ENCODE measurements at regions not wholly inside any gene's neighbourhood (a gene's known extent, or its start where the extent isn't known, plus 50 kb on each side); places are given as distances from the start of the nearest gene placed in this dataset.
"Not testable (repeated sequence)": the region's sequence is repeated elsewhere in the genome, so short reads cannot be mapped to it uniquely, and the experiment has no call there.

- ATAC-seq (no peak), DNase-seq (no peak)
Measured at GRCh38 chr13:81142306-81142999, 801.5 kb upstream of the SPRY2 start.

GRCh38 chr13:81140675-81141074, 799.7 kb upstream of the SPRY2 start:
- no peak for ATAC-seq
- DNase-seq: no peak

GRCh38 chr13:81139987-81140386, 799.1 kb upstream of the SPRY2 start:
- DNase-seq (no peak), ATAC-seq (no peak)

- no peak for ATAC-seq
- DNase-seq: no peak
Measured at GRCh38 chr13:81138353-81138980, 797.5 kb upstream of the SPRY2 start.

- DNase-seq (no peak), ATAC-seq (no peak)
Measured at GRCh38 chr13:81133066-81133465, 792.1 kb upstream of the SPRY2 start.

GRCh38 chr13:81117416-81117815, 776.5 kb upstream of the SPRY2 start:
- no peak for ATAC-seq
- DNase-seq: no peak

GRCh38 chr13:81116461-81117282, 775.7 kb upstream of the SPRY2 start:
- DNase-seq (no peak), ATAC-seq (no peak)

GRCh38 chr13:81109026-81109425, 768.1 kb upstream of the SPRY2 start:
- no peak for DNase-seq

GRCh38 chr13:81106348-81106747, 765.4 kb upstream of the SPRY2 start:
- DNase-seq (no peak), ATAC-seq (no peak)

More at GRCh38 chr13:81109026-81109425, 768.1 kb upstream of the SPRY2 start:
- no peak for ATAC-seq

- ATAC-seq (no peak), DNase-seq (no peak)
Measured at GRCh38 chr13:81104035-81104715, 763.2 kb upstream of the SPRY2 start.

- not testable (repeated sequence) for DNase-seq, ATAC-seq
Measured at GRCh38 chr13:81102066-81102465, 761.1 kb upstream of the SPRY2 start.

GRCh38 chr13:81089371-81090157, 748.6 kb upstream of the SPRY2 start:
- DNase-seq: no peak
- ATAC-seq: no peak

- DNase-seq (no peak), ATAC-seq (no peak)
Measured at GRCh38 chr13:81080911-81081454, 740.1 kb upstream of the SPRY2 start.

- DNase-seq (no peak), ATAC-seq (no peak)
Measured at GRCh38 chr13:81078048-81078447, 737.1 kb upstream of the SPRY2 start.

GRCh38 chr13:81069822-81070221, 728.9 kb upstream of the SPRY2 start:
- ATAC-seq, DNase-seq: not testable (repeated sequence)

- no peak for ATAC-seq
- DNase-seq: no peak
Measured at GRCh38 chr13:81058916-81059290, 718.0 kb upstream of the SPRY2 start.

GRCh38 chr13:81058211-81058915, 717.4 kb upstream of the SPRY2 start:
- no peak for ATAC-seq

GRCh38 chr13:81051873-81052272, 710.9 kb upstream of the SPRY2 start:
- no peak for ATAC-seq
- no peak for DNase-seq

More at GRCh38 chr13:81058211-81058915, 717.4 kb upstream of the SPRY2 start:
- no peak for DNase-seq

- no peak for ATAC-seq
- DNase-seq: no peak
Measured at GRCh38 chr13:81048026-81048461, 707.1 kb upstream of the SPRY2 start.

- no peak for ATAC-seq
- DNase-seq: no peak
Measured at GRCh38 chr13:81041761-81042160, 700.8 kb upstream of the SPRY2 start.

GRCh38 chr13:81031996-81032395, 691.1 kb upstream of the SPRY2 start:
- no peak for ATAC-seq
- no peak for DNase-seq
